Activated naive CD4-positive, alpha-beta T cell treated with anti-CD3 and anti-CD28 coated beads, Interleukin-2, amount 50 U/mL, for 24 hours (primary cell): ENCODE measurements at regions not wholly inside any gene's neighbourhood (a gene's known extent, or its start where the extent isn't known, plus 50 kb on each side); places are given as distances from the start of the nearest gene placed in this dataset.
"Not testable (repeated sequence)": the region's sequence is repeated elsewhere in the genome, so short reads cannot be mapped to it uniquely, and the experiment has no call there.

ENCODE experiments used
- H3K27ac Mint-ChIP-seq: one replicate; pipeline ENCODE4 v1.8.0; 2021; ENCODE audit warnings: mild to moderate bottlenecking, mixed read lengths
- H3K27me3 Mint-ChIP-seq: one replicate; pipeline ENCODE4 v1.8.0; 2021; ENCODE audit warnings: mixed read lengths
- H3K36me3 Mint-ChIP-seq: one replicate; pipeline ENCODE4 v1.8.0; 2021; ENCODE audit warnings: mixed read lengths
- H3K4me1 Mint-ChIP-seq: one replicate; pipeline ENCODE4 v1.8.0; 2021; ENCODE audit warnings: mixed read lengths
- H3K4me3 Mint-ChIP-seq: one replicate; pipeline ENCODE4 v1.8.0; 2021; ENCODE audit warnings: mild to moderate bottlenecking, mixed read lengths
- H3K9me3 Mint-ChIP-seq: one replicate; pipeline ENCODE4 v1.8.0; 2021; ENCODE audit warnings: mixed read lengths

GRCh38 chr10:21130683-21131442 is 233.8 kb upstream of the NEBL start:
- Mint-ChIP-seq H3K27ac (no peak overlapping the region), H3K4me3 (no peak overlapping the region), H3K9me3 (peaks cover 4% of the 10 kb centered on the region), H3K4me1 (no peaks in the 10 kb centered on the region), H3K27me3 (peaks cover 6% of the 10 kb centered on the region), H3K36me3 (no peaks in the 10 kb centered on the region)

- Mint-ChIP-seq H3K4me1 (no peaks in the 10 kb centered on the region), H3K27me3 (peaks cover 3% of the 10 kb centered on the region), H3K4me3 (no peak overlapping the region), H3K27ac (no peak overlapping the region), H3K36me3 (no peaks in the 10 kb centered on the region), H3K9me3 (peaks cover 4% of the 10 kb centered on the region)
Observed at GRCh38 chr10:21130108-21130507, 233.0 kb upstream of the NEBL start.

GRCh38 chr10:21125471-21126228 is 228.5 kb upstream of the NEBL start:
- Mint-ChIP-seq H3K9me3 (peaks cover 4% of the 10 kb centered on the region), H3K4me1 (no peaks in the 10 kb centered on the region), H3K36me3 (no peaks in the 10 kb centered on the region), H3K27me3 (peaks cover 5% of the 10 kb centered on the region), H3K27ac (no peak overlapping the region), H3K4me3 (no peak overlapping the region)

GRCh38 chr10:21122907-21123306 is 225.8 kb upstream of the NEBL start:
- no peak overlapping the region for H3K27ac Mint-ChIP-seq
- peaks cover 10% of the 10 kb centered on the region for H3K27me3 Mint-ChIP-seq
- no peaks in the 10 kb centered on the region for H3K4me1 Mint-ChIP-seq
- no peak overlapping the region for H3K4me3 Mint-ChIP-seq
- no peaks in the 10 kb centered on the region for H3K9me3 Mint-ChIP-seq
- no peaks in the 10 kb centered on the region for H3K36me3 Mint-ChIP-seq

DNA sequence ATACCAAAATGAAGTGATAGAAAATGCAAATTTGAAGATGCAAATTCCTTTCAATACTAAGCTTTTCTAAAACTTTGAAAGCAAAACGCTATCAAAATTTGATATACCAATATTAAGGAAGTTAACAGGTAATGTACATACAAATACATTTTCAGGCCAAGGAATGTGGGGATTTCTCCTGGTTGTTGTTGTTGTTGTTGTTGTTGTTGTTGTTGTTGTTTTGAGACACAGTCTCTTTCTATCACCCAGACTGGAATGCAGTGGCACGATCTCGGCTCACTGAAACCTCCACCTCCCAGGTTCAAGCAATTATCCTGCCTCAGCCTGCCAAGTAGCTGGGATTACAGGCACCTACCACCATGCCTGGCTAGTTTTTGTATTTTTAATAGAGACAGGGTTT is 224.7 kb upstream of the NEBL start:
- not testable (repeated sequence) for H3K27ac Mint-ChIP-seq, H3K9me3 Mint-ChIP-seq, H3K36me3 Mint-ChIP-seq, H3K4me1 Mint-ChIP-seq, H3K4me3 Mint-ChIP-seq
- peaks cover 10% of the 10 kb centered on the region for H3K27me3 Mint-ChIP-seq

- no peak overlapping the region for H3K4me3 Mint-ChIP-seq
- no peak overlapping the region for H3K27ac Mint-ChIP-seq
- peaks cover 16% of the 10 kb centered on the region for H3K9me3 Mint-ChIP-seq
- H3K27me3 Mint-ChIP-seq, result peaks cover 10% of the 10 kb centered on the region
- peaks cover 2% of the 10 kb centered on the region for H3K36me3 Mint-ChIP-seq
- no peaks in the 10 kb centered on the region for H3K4me1 Mint-ChIP-seq
Observed at GRCh38 chr10:21114683-21115082, 217.6 kb upstream of the NEBL start.

DNA sequence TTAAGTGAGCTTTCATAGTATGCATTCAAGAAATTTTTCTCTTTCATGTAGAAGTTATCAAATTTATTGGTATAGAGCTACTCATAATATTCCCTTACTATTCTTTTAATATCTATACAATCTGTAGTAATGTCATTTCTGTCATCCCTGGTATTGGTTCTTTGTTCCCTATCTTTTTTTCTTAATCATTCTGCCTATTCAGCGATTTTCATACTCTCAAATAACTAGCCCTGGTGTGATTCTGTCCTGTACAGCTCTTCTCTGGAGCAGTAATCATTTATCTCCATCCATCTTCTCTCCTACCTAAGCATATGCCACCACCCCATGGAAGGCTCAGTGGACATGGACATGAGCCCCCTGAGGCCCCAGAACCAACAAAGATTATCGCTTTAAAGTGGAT is 213.2 kb upstream of the NEBL start:
- H3K27ac Mint-ChIP-seq, result no peak overlapping the region
- no peaks in the 10 kb centered on the region for H3K36me3 Mint-ChIP-seq
- no peak overlapping the region for H3K4me3 Mint-ChIP-seq
- peaks cover 12% of the 10 kb centered on the region for H3K9me3 Mint-ChIP-seq
- H3K4me1 Mint-ChIP-seq, result no peaks in the 10 kb centered on the region
- H3K27me3 Mint-ChIP-seq, result peaks cover 9% of the 10 kb centered on the region

GRCh38 chr10:21106931-21107330 is 209.8 kb upstream of the NEBL start:
- not testable (repeated sequence) for H3K4me1 Mint-ChIP-seq, H3K27ac Mint-ChIP-seq, H3K27me3 Mint-ChIP-seq, H3K9me3 Mint-ChIP-seq, H3K36me3 Mint-ChIP-seq, H3K4me3 Mint-ChIP-seq

DNA sequence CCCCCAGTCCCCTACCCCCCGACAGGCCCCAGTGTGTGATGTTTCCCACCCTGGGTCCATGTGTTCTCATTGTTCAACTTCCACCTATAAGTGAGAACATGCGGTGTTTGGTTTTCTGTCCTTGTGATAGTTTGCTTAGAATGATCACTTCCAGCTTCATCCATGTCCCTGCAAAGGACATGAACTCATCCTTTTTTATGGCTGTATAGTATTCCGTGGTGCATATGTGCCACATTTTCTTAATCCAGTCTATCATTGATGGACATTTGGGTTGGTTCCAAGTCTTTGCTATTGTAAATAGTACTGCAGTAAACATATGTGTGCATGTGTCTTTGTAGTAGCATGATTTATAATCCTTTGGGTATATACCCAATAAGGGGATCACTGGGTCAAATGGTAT is 208.2 kb upstream of the NEBL start:
- H3K27me3 Mint-ChIP-seq, H3K27ac Mint-ChIP-seq, H3K4me1 Mint-ChIP-seq, H3K4me3 Mint-ChIP-seq, H3K36me3 Mint-ChIP-seq, H3K9me3 Mint-ChIP-seq: not testable (repeated sequence)

DNA sequence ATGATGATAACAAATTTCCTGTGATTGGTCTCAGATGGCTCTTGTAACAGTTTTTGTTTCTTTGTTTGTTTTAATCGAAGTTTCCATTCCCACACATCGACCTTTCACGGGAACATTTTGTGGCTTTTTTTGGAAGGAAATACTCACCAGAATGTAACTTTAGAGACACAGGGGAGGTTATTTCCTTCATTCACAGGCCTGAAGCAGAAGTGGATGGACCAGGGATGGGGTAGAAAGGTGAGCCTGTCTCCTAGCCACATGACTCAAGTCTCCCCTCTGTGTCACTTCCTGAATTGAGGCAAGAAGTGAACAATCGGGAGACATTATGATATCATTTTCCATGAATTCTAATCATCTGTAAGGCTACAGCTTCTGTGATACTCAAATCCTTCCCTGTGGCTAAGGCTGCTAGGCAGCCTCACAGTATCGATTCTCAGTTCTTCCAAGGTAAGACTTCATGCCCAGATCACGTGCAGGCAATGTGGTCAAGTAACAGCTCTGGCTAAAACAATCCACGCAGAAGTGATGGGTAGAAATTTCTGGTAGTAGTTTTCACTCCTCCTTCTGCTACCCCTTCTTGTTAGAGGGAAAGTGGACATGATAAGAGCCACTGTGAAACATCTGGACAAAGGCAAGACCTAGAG is 203.9 kb upstream of the NEBL start:
- Mint-ChIP-seq H3K36me3 (no peaks in the 10 kb centered on the region), H3K4me3 (no peak overlapping the region), H3K27me3 (no peaks in the 10 kb centered on the region), H3K4me1 (peaks cover 6% of the 10 kb centered on the region), H3K9me3 (no peaks in the 10 kb centered on the region), H3K27ac (no peak overlapping the region)

DNA sequence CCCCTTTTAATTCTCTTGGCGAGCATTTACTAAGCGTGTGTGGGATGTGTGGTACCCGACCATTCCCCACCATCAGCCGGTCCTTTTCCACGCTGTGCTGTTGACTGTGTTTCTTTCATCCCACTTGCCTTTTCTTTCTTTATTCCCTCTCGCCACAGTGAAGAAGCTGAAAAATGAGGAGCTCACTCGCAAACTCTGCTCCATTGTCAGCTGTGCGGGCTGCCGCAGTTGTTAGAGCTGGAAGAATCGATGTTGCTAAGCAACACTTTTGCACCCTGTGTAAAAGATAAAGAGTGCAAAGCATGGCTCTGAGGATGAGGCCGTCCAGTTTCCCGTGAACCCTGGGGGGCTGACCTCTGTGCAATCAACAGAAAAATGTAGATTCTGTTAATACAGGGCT is 203.1 kb upstream of the NEBL start:
- Mint-ChIP-seq H3K27me3 (no peaks in the 10 kb centered on the region), H3K27ac (no peak overlapping the region)

DNA sequence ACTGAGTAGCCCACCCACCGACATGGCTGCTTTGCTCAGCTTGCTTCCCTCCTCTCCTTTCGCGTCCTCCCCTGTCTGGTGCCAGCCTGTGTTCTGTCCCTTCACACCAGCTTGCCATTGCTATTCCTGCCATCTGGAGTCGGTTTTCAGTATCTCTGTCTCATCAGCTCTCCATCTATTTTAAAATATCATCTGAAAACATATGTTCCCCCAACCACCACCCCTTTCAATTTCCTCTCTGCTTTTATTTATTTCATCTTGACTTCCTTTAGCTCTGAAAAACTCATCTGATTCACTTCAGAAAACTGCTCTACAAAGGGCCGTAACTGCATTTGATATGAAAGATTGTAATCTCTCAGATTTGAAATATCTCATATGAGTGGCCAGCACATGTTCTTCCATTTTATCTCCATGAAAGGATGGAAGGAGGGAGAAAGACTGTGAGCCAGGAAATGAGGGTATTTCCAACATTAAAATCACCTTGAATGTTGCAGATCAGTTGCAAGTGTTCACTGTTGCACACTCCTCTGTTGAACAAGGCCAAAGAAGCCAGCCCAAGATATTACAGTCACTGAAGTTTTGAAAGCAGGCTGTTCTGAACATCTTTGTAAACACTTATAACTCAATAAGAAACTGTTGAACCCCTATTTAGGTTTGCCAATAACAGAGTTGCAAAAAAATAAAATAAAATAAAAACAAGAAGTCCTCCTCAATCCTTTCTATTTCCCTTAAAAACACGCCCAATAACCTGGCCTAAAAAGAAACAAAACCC is 202.4 kb upstream of the NEBL start:
- H3K9me3 Mint-ChIP-seq, result no peaks in the 10 kb centered on the region

More for the DNA sequence above, 203.1 kb upstream of the NEBL start:
- Mint-ChIP-seq H3K36me3 (no peaks in the 10 kb centered on the region), H3K4me1 (peaks cover 6% of the 10 kb centered on the region), H3K9me3 (no peaks in the 10 kb centered on the region), H3K4me3 (no peak overlapping the region)

GRCh38 chr10:21097926-21098355 is 200.8 kb upstream of the NEBL start:
- Mint-ChIP-seq H3K4me1 (peaks cover 6% of the 10 kb centered on the region), H3K4me3 (no peak overlapping the region), H3K9me3 (no peaks in the 10 kb centered on the region), H3K27ac (no peak overlapping the region), H3K27me3 (no peaks in the 10 kb centered on the region), H3K36me3 (no peaks in the 10 kb centered on the region)

More for the DNA sequence above, 202.4 kb upstream of the NEBL start:
- Mint-ChIP-seq H3K4me1 (peaks cover 6% of the 10 kb centered on the region), H3K27me3 (no peaks in the 10 kb centered on the region), H3K36me3 (no peaks in the 10 kb centered on the region), H3K4me3 (no peak overlapping the region), H3K27ac (no peak overlapping the region)

GRCh38 chr10:21095494-21096055 is 198.5 kb upstream of the NEBL start:
- Mint-ChIP-seq H3K27me3 (no peaks in the 10 kb centered on the region), H3K27ac (no peak overlapping the region), H3K9me3 (no peaks in the 10 kb centered on the region), H3K4me1 (peaks cover 6% of the 10 kb centered on the region), H3K36me3 (no peaks in the 10 kb centered on the region), H3K4me3 (no peak overlapping the region)

GRCh38 chr10:21095073-21095472 is 198.0 kb upstream of the NEBL start:
- Mint-ChIP-seq H3K36me3 (no peaks in the 10 kb centered on the region), H3K4me3 (no peak overlapping the region), H3K27me3 (no peaks in the 10 kb centered on the region), H3K9me3 (no peaks in the 10 kb centered on the region), H3K27ac (no peak overlapping the region), H3K4me1 (peaks cover 6% of the 10 kb centered on the region)
